ENCODE measurements at regions not wholly inside any gene's neighbourhood (a gene's known extent, or its start where the extent isn't known, plus 50 kb on each side); places are given as distances from the start of the nearest gene placed in this dataset.

DNA sequence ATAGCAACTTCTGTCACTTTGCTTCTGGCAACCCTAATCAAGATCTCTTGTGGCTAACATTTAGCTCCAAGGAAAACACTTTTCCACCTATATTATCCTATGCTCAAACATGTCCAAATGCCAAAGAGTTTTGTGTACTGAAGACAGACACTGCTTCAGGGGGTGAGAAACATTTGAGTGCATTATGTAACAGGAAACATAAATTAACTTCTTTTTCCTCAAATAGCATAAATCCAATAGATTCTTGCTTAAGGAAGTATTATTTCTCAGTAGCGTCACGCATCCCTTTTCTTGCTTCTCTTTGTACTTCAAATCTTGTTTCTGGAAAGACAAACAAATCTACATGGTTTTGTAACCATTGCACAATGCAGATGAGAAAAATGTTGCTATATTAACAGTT, 839.1 kb downstream of the GLUD2 start:
- Histone ChIP-seq H3K4me1 (no peaks in the 10 kb centered on the region), H3K27me3 (no peaks in the 10 kb centered on the region), H3K9me3 (no peaks in the 10 kb centered on the region), H3K27ac (no peak overlapping the region), H3K36me3 (no peaks in the 10 kb centered on the region), H3K4me3 (no peak overlapping the region)
- WGBS, 2 donors (ENCODE audit: low coverage in 1 of 2): 75% methylated on average over 2 of the region's 2 CpGs; no CpG with 5 or more reads in 1 of the 2 donors
- no peak for TF ChIP-seq POLR2AphosphoS5 (IDR thresholded peaks at IDR 0.05)
- TF ChIP-seq POLR2A (IDR thresholded peaks at IDR 0.05): no peak
- TF ChIP-seq CTCF (IDR thresholded peaks at IDR 0.05): no peak
- no peak for TF ChIP-seq EP300 (IDR thresholded peaks at IDR 0.05)
- ATAC-seq: no peak

DNA sequence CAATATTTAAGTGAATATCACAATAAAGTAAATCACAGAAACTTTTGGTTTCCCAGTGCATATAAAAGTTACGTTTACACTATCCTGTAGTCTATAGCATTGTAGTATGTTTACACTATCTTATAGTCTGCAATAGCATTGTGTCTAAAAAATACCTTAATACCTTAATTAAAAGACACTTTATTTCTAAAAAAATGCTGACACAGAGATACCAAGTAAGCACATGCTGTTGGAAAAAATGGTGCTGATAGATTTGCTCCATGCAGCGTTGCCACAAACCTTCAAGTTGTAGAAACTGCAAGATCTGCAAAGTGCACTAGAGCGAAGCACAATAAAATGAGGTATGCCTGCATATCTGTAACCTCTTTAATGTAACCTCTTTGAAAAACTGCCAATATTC, 847.3 kb downstream of the GLUD2 start:
- WGBS, 2 donors (ENCODE audit: low coverage in 1 of 2): 75 to 81% methylated on average over 3 of the region's 3 CpGs
- no peak for ATAC-seq
- TF ChIP-seq POLR2A (IDR thresholded peaks at IDR 0.05) (no peak), POLR2AphosphoS5 (IDR thresholded peaks at IDR 0.05) (no peak), CTCF (IDR thresholded peaks at IDR 0.05) (no peak), EP300 (IDR thresholded peaks at IDR 0.05) (no peak)

DNA sequence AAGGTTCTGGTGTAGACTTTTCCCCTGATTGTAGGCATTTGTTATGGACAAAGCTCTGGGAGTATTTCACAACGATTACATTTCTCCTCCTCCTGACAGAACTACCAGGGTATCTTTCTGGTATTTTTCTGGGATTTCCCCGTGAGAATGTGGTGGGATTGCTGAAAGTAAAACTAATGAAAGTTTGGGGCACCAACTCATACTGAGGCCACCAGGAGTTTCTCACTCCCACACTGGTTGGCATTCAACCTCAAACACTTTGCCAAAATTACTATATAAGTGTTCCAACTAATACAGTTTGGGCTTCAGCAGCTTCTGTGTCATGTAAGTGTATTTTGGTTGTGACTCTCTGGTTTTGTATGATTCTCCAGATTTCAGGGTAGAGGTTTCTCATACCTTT, 855.1 kb downstream of the GLUD2 start:
- no peak for TF ChIP-seq EP300 (IDR thresholded peaks at IDR 0.05)
- no peak for TF ChIP-seq POLR2A (IDR thresholded peaks at IDR 0.05)
- no peak for TF ChIP-seq CTCF (IDR thresholded peaks at IDR 0.05)
- no peak for TF ChIP-seq POLR2AphosphoS5 (IDR thresholded peaks at IDR 0.05)
- Histone ChIP-seq H3K4me1 (no peaks in the 10 kb centered on the region), H3K4me3 (no peak overlapping the region), H3K9me3 (no peaks in the 10 kb centered on the region), H3K27me3 (no peaks in the 10 kb centered on the region), H3K27ac (no peak overlapping the region), H3K36me3 (no peaks in the 10 kb centered on the region)
- WGBS, 2 donors (ENCODE audit: low coverage in 1 of 2): 31 to 38% methylated on average over 1 to 2 of the region's 2 CpGs
- no peak for ATAC-seq

More for the DNA sequence above, 847.3 kb downstream of the GLUD2 start:
- Histone ChIP-seq H3K27me3 (no peaks in the 10 kb centered on the region), H3K9me3 (no peaks in the 10 kb centered on the region), H3K4me1 (no peaks in the 10 kb centered on the region), H3K27ac (no peak overlapping the region), H3K4me3 (no peak overlapping the region), H3K36me3 (no peaks in the 10 kb centered on the region)

- Histone ChIP-seq H3K4me1 (no peaks in the 10 kb centered on the region), H3K27me3 (no peaks in the 10 kb centered on the region), H3K27ac (no peak overlapping the region), H3K4me3 (no peak overlapping the region), H3K9me3 (no peaks in the 10 kb centered on the region), H3K36me3 (no peaks in the 10 kb centered on the region)
- no peak for TF ChIP-seq EP300 (IDR thresholded peaks at IDR 0.05)
- no peak for TF ChIP-seq POLR2AphosphoS5 (IDR thresholded peaks at IDR 0.05)
- TF ChIP-seq CTCF (IDR thresholded peaks at IDR 0.05): no peak
- TF ChIP-seq POLR2A (IDR thresholded peaks at IDR 0.05): no peak
- ATAC-seq: no peak
- 72 to 83% methylated on average over 1 to 5 of the region's 7 CpGs for whole genome bisulfite sequencing, 2 donors (ENCODE audit: low coverage in 1 of 2)
Measured at GRCh38 chrX:121903961-121904360, 856.6 kb downstream of the GLUD2 start.

DNA sequence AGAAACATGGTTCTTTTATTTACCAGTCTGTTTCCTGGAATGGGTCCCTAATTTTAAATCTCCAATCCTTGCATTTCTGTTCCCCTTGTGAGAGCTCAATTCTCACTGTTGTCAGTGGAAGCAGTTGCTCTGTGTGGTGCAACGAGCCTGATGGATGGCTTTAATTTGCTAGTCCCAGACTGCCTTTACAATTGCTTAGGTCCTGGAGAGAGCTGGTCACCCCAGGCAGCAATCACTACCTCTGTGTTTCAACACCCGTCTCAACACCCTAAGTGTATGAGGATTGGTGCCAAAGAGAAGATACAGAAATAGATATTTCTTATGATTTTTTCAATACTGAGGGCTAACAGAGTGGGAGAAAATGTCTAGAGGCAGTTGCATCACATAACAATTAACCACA, 873.8 kb downstream of the GLUD2 start:
- no peak for TF ChIP-seq POLR2AphosphoS5 (IDR thresholded peaks at IDR 0.05)
- no peak for TF ChIP-seq EP300 (IDR thresholded peaks at IDR 0.05)
- no peak for TF ChIP-seq POLR2A (IDR thresholded peaks at IDR 0.05)
- TF ChIP-seq CTCF (IDR thresholded peaks at IDR 0.05): no peak
- 56% methylated on average over 1 of the region's 2 CpGs; no CpG with 5 or more reads in 1 of the 2 donors for WGBS, 2 donors (ENCODE audit: low coverage in 1 of 2)

More for the DNA sequence above, 873.8 kb downstream of the GLUD2 start:
- no peak for ATAC-seq
- no peak overlapping the region for H3K4me3 ChIP-seq
- H3K4me1 ChIP-seq: no peaks in the 10 kb centered on the region
- no peaks in the 10 kb centered on the region for H3K27me3 ChIP-seq
- no peaks in the 10 kb centered on the region for H3K9me3 ChIP-seq
- H3K27ac ChIP-seq: no peak overlapping the region
- H3K36me3 ChIP-seq: no peaks in the 10 kb centered on the region
